ENCODE measurements at regions not wholly inside any gene's neighbourhood (a gene's known extent, or its start where the extent isn't known, plus 50 kb on each side); places are given as distances from the start of the nearest gene placed in this dataset.

- DNase-seq (ENCODE audit: low read depth, low spot score), result no peak
Observed at GRCh38 chr3:86176445-86176784, 814.5 kb downstream of the VGLL3 start.

DNA sequence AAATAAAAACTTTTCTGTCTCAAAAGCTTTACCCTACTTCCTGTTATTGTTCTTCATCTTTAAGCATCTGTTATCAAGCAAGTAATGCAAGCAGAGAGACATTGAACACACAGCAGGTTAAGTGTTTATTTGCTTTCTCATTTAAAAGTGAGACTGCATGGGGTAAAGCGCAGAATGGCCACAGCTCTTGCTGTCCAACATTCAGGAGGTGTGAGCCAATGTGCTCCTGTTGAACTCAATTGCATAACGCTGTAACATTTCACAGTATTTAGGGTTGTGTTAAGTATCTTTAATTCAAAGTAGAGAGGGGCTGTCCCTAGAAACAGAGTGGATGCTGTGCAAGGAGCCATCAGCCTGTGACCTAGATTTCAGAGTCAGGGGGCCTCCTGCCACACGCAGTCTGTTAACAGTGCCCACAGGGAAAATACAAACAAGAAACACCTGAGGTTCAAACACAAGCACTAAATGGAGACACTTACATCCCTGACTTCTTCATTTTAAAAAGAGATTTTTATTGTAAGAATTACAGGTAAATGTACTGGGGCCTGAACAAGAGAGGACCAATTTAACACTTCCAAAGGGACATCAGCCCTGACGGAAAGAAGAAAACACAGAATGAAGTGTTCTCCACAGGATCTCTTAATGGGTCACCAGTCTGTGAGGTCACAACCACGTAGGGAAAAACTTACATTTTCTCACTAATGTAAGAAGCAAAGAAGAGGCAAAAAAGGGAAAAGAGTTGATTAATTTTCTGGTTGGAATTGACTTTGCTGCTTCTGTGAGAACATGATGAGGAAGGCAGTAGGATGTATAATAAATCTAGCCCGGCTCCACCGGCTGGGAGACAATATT lies 815.1 kb downstream of the VGLL3 start:
- peak; percentile 14 for DNase-seq (ENCODE audit: low read depth, low spot score)

- peak; percentile 77 for DNase-seq (ENCODE audit: low read depth, low spot score)
Observed at GRCh38 chr3:86175051-86175536, 815.9 kb downstream of the VGLL3 start.

DNA sequence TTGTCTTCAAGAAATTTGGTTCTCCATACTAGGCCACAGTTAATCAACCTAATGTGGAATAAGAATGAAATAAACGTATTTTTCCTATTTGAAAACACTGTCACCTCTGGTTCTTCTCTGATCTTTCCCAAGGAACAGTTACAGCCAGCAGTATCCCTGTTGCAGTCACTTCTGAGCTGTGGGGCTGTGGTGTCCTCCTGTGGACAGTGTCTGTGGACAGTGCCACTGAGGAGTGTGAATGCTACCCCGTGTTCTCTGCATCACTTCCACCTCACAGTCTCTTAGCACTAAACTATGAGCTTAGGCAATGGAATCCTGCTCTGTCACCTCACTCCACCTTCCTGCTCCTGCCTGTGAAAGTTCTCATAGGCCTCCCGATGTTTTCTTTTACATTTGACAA lies 817.5 kb downstream of the VGLL3 start:
- DNase-seq (ENCODE audit: low read depth, low spot score), result no peak

GRCh38 chr3:86168512-86168911 lies 822.4 kb downstream of the VGLL3 start:
- DNase-seq (ENCODE audit: low read depth, low spot score), result no peak

- DNase-seq (ENCODE audit: low read depth, low spot score), result no peak
Observed at GRCh38 chr3:86162521-86162920, 828.4 kb downstream of the VGLL3 start.

DNA sequence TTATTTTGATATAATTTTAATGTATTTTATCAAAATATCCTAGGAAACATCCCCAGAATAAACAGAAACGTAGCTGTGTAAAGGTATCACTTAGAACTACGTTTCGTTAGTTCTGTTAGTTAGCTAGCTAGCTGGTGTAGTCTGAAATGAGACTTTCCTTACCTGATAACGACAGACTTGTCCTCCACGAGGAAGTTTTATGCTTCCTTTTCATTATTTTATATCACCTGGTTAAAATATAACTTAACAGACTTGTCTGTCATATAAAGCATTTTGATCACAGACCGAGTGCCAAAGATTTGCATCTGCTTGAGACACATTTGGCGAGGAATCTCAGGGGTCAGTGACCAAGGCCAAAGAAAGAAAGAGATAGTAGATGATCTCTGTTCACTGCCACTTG lies 829.5 kb downstream of the VGLL3 start:
- DNase-seq (ENCODE audit: low read depth, low spot score), result no peak

DNA sequence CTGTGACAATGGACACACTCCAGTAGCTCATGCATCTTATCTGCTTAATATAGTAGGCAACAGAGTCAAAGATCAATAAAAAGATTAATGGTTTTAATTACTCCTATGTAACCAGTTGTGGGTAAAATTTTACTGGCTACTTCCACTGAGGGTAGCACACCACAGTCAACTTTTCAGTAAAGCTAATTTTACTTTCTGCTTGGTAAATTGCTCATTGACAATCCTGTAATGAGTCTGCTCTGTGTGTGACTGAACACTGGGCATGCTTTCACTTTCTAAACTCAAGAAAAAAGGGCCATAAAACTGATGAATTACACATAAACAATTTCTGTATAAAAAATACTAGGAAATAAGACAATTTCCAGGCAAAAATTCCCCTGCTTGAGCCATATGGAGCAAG lies 838.3 kb downstream of the VGLL3 start:
- no peak for DNase-seq (ENCODE audit: low read depth, low spot score)

DNA sequence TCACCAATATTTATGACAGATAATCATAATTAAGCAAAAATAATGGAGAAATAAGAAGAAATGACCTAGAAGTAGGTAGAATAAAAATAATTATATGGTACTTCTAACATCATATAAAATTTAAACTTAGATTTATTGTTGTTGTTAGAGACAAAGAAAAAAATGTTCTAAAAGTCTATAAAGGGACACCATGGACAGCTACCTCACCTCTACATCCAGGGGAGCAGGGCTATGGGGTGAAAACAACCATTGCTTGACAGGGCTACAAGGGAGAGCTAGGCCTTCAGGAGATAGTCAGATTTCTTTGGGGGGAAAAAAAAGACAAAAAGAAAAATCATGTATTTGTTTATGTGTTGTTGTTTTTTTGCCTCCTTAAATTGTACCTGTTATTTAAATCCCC lies 841.9 kb downstream of the VGLL3 start:
- DNase-seq (ENCODE audit: low read depth, low spot score), result no peak

DNA sequence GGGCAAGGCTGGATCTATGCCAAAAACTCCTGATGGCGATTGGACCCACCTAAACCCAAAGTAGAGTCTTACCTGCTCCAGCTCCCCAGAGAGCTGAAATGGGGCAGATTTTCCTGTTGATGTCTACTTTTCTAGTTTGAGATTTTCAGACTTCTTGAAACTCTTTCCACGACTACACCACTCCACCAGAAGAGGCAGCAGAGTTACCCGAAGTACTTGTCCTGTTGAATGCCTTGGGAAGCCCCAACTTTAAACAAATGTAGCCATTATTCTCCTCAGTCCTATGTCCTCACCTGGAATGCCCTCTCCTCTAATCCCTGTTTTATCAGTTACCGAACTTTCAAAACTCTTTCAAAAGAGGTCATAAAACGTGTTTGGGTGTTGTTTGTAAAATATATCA lies 843.8 kb downstream of the VGLL3 start:
- DNase-seq (ENCODE audit: low read depth, low spot score), result no peak

GRCh38 chr3:86126552-86126951 lies 864.4 kb downstream of the VGLL3 start:
- DNase-seq (ENCODE audit: low read depth, low spot score), result no peak

All from astrocyte of the hippocampus (primary cell).